ENCODE measurements at regions not wholly inside any gene's neighbourhood (a gene's known extent, or its start where the extent isn't known, plus 50 kb on each side); places are given as distances from the start of the nearest gene placed in this dataset.

DNA sequence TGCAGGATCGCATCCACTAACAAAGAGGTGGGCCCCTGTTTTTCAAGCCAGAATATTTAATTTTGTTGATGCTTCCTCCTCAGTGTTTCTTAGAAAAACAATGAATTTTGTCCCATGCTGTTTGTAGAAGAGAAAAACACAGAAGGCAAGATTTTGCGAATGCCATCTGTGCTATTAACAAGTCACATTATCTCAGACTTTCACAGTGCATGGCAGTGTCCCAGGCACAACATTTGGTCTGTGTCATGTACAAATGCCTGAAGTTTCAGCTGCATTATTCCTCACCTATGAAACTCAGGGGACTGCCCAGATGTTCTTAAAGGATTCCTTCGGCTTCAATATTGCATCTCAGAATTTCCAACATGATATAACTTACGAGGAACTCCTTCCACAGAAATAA, 99.6 kb upstream of the ZC3H11B start:
- TF ChIP-seq, protein P1, sequence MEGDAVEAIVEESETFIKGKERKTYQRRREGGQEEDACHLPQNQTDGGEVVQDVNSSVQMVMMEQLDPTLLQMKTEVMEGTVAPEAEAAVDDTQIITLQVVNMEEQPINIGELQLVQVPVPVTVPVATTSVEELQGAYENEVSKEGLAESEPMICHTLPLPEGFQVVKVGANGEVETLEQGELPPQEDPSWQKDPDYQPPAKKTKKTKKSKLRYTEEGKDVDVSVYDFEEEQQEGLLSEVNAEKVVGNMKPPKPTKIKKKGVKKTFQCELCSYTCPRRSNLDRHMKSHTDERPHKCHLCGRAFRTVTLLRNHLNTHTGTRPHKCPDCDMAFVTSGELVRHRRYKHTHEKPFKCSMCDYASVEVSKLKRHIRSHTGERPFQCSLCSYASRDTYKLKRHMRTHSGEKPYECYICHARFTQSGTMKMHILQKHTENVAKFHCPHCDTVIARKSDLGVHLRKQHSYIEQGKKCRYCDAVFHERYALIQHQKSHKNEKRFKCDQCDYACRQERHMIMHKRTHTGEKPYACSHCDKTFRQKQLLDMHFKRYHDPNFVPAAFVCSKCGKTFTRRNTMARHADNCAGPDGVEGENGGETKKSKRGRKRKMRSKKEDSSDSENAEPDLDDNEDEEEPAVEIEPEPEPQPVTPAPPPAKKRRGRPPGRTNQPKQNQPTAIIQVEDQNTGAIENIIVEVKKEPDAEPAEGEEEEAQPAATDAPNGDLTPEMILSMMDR (IDR thresholded peaks at IDR 0.05): no peak
- no peak for TF ChIP-seq POLR2A (IDR thresholded peaks at IDR 0.05)

Measured in lower leg skin (tissue), 3 donors.